ENCODE measurements at regions not wholly inside any gene's neighbourhood (a gene's known extent, or its start where the extent isn't known, plus 50 kb on each side); places are given as distances from the start of the nearest gene placed in this dataset.

DNA sequence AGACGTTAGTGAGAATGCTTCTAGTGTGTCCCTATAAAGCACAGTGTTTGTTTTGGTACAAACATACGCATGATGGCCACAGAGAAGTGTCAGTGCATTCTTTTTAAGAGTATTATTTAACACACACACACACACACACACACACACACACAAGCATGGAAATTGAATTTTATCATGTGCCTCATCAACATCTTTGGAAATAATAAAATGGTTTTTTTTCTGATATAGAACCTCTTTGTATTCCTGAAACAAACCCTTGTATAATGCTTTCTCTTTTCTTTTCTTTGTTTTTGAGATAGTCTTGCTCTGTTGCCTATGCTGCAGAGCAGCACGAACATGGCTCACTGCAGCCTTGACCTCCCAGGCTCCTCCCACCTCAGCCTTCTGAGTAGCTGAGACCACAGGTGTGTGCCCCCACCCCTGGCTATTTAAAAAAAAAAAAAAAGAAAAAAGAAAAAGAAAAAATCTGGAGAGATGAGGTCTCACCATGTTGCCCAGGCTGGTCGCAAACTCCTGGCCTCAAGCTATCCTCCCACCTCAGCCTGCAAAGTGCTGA, 116.2 kb upstream of the SYNDIG1 start:
- 83 to 91% (median 86%) methylated on average over 4 of the region's 4 CpGs for WGBS, 3 donors
- TF ChIP-seq, protein P1, sequence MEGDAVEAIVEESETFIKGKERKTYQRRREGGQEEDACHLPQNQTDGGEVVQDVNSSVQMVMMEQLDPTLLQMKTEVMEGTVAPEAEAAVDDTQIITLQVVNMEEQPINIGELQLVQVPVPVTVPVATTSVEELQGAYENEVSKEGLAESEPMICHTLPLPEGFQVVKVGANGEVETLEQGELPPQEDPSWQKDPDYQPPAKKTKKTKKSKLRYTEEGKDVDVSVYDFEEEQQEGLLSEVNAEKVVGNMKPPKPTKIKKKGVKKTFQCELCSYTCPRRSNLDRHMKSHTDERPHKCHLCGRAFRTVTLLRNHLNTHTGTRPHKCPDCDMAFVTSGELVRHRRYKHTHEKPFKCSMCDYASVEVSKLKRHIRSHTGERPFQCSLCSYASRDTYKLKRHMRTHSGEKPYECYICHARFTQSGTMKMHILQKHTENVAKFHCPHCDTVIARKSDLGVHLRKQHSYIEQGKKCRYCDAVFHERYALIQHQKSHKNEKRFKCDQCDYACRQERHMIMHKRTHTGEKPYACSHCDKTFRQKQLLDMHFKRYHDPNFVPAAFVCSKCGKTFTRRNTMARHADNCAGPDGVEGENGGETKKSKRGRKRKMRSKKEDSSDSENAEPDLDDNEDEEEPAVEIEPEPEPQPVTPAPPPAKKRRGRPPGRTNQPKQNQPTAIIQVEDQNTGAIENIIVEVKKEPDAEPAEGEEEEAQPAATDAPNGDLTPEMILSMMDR (IDR thresholded peaks at IDR 0.05) = no peak
- Histone ChIP-seq H3K36me3 (ENCODE audit: insufficient read depth in 1 of 2, low read depth in 1 of 2) (no peaks in the 10 kb centered on the region), H3K9me3 (no peaks in the 10 kb centered on the region), H3K27me3 (ENCODE audit: insufficient read depth in 3 of 3, low read length in 2 of 3) (no peaks in the 10 kb centered on the region), H3K4me1 (no peaks in the 10 kb centered on the region), H3K4me3 (no peak overlapping the region), H3K27ac (no peak overlapping the region)
- DNase-seq = no peak
- intact Hi-C loops (cut with DNase I) = no loop called here
- ATAC-seq = no peak

DNA sequence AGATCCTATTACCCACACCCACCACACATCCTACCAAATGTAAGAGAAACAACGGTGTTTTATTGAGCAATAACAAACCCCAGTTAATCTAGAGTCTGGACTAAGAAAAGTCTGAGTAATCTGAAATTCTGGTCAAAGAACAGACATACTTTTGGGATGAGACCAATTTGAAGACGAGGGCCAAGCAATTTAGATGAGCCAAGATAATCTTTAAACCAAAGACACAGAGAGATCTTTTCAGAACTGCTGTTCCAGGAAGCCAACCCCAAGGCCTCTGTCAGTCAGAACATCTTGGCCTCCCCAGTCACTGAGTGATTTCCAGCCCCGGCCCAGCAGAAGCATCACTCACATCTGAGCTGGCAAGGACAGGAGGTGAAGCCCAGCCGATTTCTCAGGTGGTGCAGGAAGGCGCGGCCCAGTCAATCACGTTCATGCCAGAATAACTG, 118.5 kb upstream of the SYNDIG1 start:
- intact Hi-C loops (cut with DNase I) = no loop called here
- DNase-seq = peak in 1 of 2 donors; percentile 25
- no peaks in the 10 kb centered on the region for H3K36me3 ChIP-seq (ENCODE audit: insufficient read depth in 1 of 2, low read depth in 1 of 2)
- 61 to 68% (median 62%) methylated on average over 7 of the region's 7 CpGs for WGBS, 3 donors
- H3K27me3 ChIP-seq (ENCODE audit: insufficient read depth in 3 of 3, low read length in 2 of 3) = no peaks in the 10 kb centered on the region
- no peak overlapping the region for H3K27ac ChIP-seq
- H3K9me3 ChIP-seq = no peaks in the 10 kb centered on the region
- peak in 1 of 4 donors; percentile 33 for ATAC-seq
- TF ChIP-seq, protein P1 (IDR thresholded peaks at IDR 0.05) = no peak
- no peak overlapping the region for H3K4me3 ChIP-seq
- no peaks in the 10 kb centered on the region for H3K4me1 ChIP-seq

DNA sequence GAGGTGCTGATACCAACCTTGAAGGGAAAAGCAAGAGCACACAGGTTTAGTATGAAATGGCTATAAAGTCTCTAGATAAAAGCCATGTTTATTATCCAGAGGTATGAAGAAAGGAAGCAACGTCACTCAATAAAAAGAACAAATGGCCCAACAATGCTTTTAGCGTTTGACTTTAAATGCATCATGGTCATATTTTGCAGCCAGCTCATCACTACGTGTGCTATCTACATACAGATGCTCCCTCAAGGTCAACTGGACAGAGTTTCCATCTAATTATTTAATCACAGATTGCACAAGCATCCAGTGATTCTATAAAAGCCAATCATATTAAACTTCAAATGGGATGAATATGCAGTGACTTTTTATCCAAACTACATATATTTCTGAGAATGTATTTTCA, 127.6 kb upstream of the SYNDIG1 start:
- no peak overlapping the region for H3K27ac ChIP-seq
- intact Hi-C loops (cut with DNase I) = no loop called here
- no peaks in the 10 kb centered on the region for H3K9me3 ChIP-seq
- no peaks in the 10 kb centered on the region for H3K27me3 ChIP-seq (ENCODE audit: insufficient read depth in 3 of 3, low read length in 2 of 3)
- no peaks in the 10 kb centered on the region for H3K36me3 ChIP-seq (ENCODE audit: insufficient read depth in 1 of 2, low read depth in 1 of 2)
- DNase-seq (no peak), ATAC-seq (no peak)
- WGBS, 3 donors = 41 to 46% (median 44%) methylated on average over 3 of the region's 3 CpGs
- TF ChIP-seq, protein P1 (IDR thresholded peaks at IDR 0.05) = no peak
- no peaks in the 10 kb centered on the region for H3K4me1 ChIP-seq
- no peak overlapping the region for H3K4me3 ChIP-seq

DNA sequence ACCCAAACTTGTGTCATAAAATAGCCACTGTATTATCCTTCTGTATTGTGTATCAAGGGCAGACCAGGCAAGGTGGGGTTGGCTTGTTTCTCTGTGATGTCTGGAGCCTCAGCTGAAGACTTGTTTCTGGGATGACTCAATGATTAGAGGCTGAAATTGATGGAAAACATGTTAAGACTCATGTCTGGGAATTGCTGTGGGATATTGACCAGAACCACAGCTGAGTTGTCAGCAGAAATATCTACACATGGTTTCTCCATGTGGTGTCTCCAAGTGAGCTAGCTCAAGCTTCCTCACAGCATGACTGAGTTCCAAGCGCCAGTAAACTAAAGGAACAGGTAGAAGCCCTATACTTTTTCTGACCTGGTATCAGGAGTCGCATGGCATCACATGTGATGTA, 128.5 kb upstream of the SYNDIG1 start:
- no peaks in the 10 kb centered on the region for H3K4me1 ChIP-seq
- H3K27ac ChIP-seq = no peak overlapping the region
- TF ChIP-seq, protein P1 (IDR thresholded peaks at IDR 0.05) = no peak
- no peaks in the 10 kb centered on the region for H3K9me3 ChIP-seq
- no peak overlapping the region for H3K4me3 ChIP-seq
- ATAC-seq = no peak
- 95 to 100% (median 98%) methylated on average over 2 of the region's 2 CpGs for WGBS, 3 donors
- H3K36me3 ChIP-seq (ENCODE audit: insufficient read depth in 1 of 2, low read depth in 1 of 2) = no peaks in the 10 kb centered on the region
- DNase-seq = no peak
- intact Hi-C loops (cut with DNase I) = no loop called here
- no peaks in the 10 kb centered on the region for H3K27me3 ChIP-seq (ENCODE audit: insufficient read depth in 3 of 3, low read length in 2 of 3)

DNA sequence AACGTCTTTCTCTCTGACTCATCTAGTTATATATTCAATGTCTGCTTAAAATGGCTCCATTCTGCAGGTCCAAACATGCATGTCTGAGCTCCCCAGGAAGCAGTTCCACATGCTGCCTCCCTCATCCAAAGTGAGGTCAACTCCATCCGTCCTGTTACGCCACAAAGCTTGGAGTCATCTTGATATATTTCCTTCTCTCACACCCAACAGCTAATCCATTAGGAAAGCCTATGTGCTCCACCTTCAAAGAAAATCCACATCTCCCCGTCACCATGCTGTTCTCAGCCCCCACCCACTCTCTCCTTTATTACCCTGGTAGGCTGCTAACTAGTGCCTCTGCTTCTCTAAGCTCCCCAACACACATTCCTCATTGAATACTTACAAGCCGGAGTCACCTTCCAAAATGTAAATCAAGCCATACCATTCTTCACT, 130.2 kb upstream of the SYNDIG1 start:
- no peak overlapping the region for H3K4me3 ChIP-seq
- DNase-seq = no peak
- TF ChIP-seq, protein P1 (IDR thresholded peaks at IDR 0.05) = no peak
- H3K9me3 ChIP-seq = no peaks in the 10 kb centered on the region
- ATAC-seq = no peak
- no peaks in the 10 kb centered on the region for H3K27me3 ChIP-seq (ENCODE audit: insufficient read depth in 3 of 3, low read length in 2 of 3)
- H3K4me1 ChIP-seq = no peaks in the 10 kb centered on the region
- intact Hi-C loops (cut with DNase I) = no loop called here
- no peak overlapping the region for H3K27ac ChIP-seq
- 80 to 82% (median 82%) methylated on average over 5 of the region's 5 CpGs for WGBS, 3 donors
- H3K36me3 ChIP-seq (ENCODE audit: insufficient read depth in 1 of 2, low read depth in 1 of 2) = no peaks in the 10 kb centered on the region
